Activated CD4-positive, alpha-beta T cell treated with anti-CD3 and anti-CD28 coated beads for 36 hours (primary cell): ENCODE measurements at regions not wholly inside any gene's neighbourhood (a gene's known extent, or its start where the extent isn't known, plus 50 kb on each side); places are given as distances from the start of the nearest gene placed in this dataset.

ENCODE experiments used
- ATAC-seq: fragments of 200-7000 bp; cut with Tn5 transposase; one replicate; pipeline ENCODE4 v1.10.0; 2021; ENCODE audit warnings: mild to moderate bottlenecking, moderate library complexity
- CTCF ChIA-PET: fragments of 350-600 bp; sonication (Branson Sonifier 250); formaldehyde crosslinking; loops from one replicate; lab custom pipeline; 2021; ENCODE audit warnings: antibody characterized with exemption; lab: Charles Lee
- POLR2A ChIA-PET: fragments of 350-600 bp; sonication (Branson Sonifier 250); formaldehyde crosslinking; loops from one replicate; lab custom pipeline; 2021; ENCODE audit warnings: antibody characterized with exemption, inconsistent platforms; lab: Charles Lee
- DNase-seq: peaks from one replicate; pipeline ENCODE4 v3.0.0-alpha.2; 2020
- H3K27ac Mint-ChIP-seq: one replicate; pipeline ENCODE4 v1.8.0; 2021; ENCODE audit warnings: mixed read lengths
- H3K27me3 Mint-ChIP-seq: one replicate; pipeline ENCODE4 v1.8.0; 2021; ENCODE audit warnings: mixed read lengths
- H3K36me3 Mint-ChIP-seq: one replicate; pipeline ENCODE4 v1.8.0; 2021; ENCODE audit warnings: low read depth, mixed read lengths
- H3K4me1 Mint-ChIP-seq: one replicate; pipeline ENCODE4 v1.8.0; 2021; ENCODE audit warnings: mixed read lengths
- H3K4me3 Mint-ChIP-seq: one replicate; pipeline ENCODE4 v1.8.0; 2021; ENCODE audit warnings: mild to moderate bottlenecking, moderate library complexity, mixed read lengths
- H3K9me3 Mint-ChIP-seq: one replicate; pipeline ENCODE4 v1.8.0; 2021; ENCODE audit warnings: low read depth, mixed read lengths
- intact Hi-C, 2 experiments: fragments of 100-400 bp; cut with DNase I in 1 of 2; cut with micrococcal nuclease in 1 of 2; formaldehyde crosslinking; loops; one replicate each; pipeline versions ENCODE4 v1.14.2 to v1.15.1; 2022 to 2024; cut with DNase I, micrococcal nuclease

- no peak for ATAC-seq
- H3K27me3 Mint-ChIP-seq: peaks cover 4% of the 10 kb centered on the region
- ChIA-PET CTCF (no interaction called here), POLR2A (no interaction called here)
- H3K27ac Mint-ChIP-seq: no peak overlapping the region
- no peaks in the 10 kb centered on the region for H3K9me3 Mint-ChIP-seq
- intact Hi-C loops: no loop called here
- no peaks in the 10 kb centered on the region for H3K36me3 Mint-ChIP-seq
- H3K4me1 Mint-ChIP-seq: no peaks in the 10 kb centered on the region
- H3K4me3 Mint-ChIP-seq: no peak overlapping the region
- no peak for DNase-seq
These were observed 126.1 kb downstream of the FGF9 start for GRCh38 chr13:21796775-21797514.

- Mint-ChIP-seq H3K36me3 (no peaks in the 10 kb centered on the region), H3K4me1 (no peaks in the 10 kb centered on the region), H3K4me3 (no peak overlapping the region), H3K27me3 (peaks cover under 1% of the 10 kb centered on the region), H3K27ac (no peak overlapping the region), H3K9me3 (no peaks in the 10 kb centered on the region)
- CTCF ChIA-PET: no interaction called here
- DNase-seq (no peak), ATAC-seq (no peak)
- intact Hi-C loops: no loop called here
- POLR2A ChIA-PET: no interaction called here
These were observed 126.9 kb downstream of the FGF9 start for GRCh38 chr13:21797736-21798135.

- DNase-seq (no peak), ATAC-seq (no peak)
- intact Hi-C loops: no loop called here
- no peaks in the 10 kb centered on the region for H3K27me3 Mint-ChIP-seq
- ChIA-PET POLR2A (no interaction called here), CTCF (no interaction called here)
- H3K27ac Mint-ChIP-seq: no peak overlapping the region
- no peaks in the 10 kb centered on the region for H3K36me3 Mint-ChIP-seq
- H3K4me3 Mint-ChIP-seq: no peak overlapping the region
- H3K9me3 Mint-ChIP-seq: no peaks in the 10 kb centered on the region
- H3K4me1 Mint-ChIP-seq: no peaks in the 10 kb centered on the region
These were observed 127.3 kb downstream of the FGF9 start for GRCh38 chr13:21798181-21798580.

- H3K4me3 Mint-ChIP-seq: no peak overlapping the region
These were observed 128.8 kb downstream of the FGF9 start for GRCh38 chr13:21799671-21800070.

GRCh38 chr13:21800837-21801616 lies 130.2 kb downstream of the FGF9 start:
- DNase-seq: no peak
- Mint-ChIP-seq H3K4me3 (no peak overlapping the region), H3K9me3 (no peaks in the 10 kb centered on the region), H3K4me1 (no peaks in the 10 kb centered on the region), H3K27me3 (peaks cover 2% of the 10 kb centered on the region), H3K27ac (no peak overlapping the region), H3K36me3 (no peaks in the 10 kb centered on the region)
- ChIA-PET CTCF (interaction anchor here (0.6 to 0.7 kb wide), 2 partner anchors 136 to 197 kb away, joined by 3 to 4 read pairs; partner anchors contain the start of gene MICU2), POLR2A (no interaction called here)
- ATAC-seq: no peak
- intact Hi-C loops: no loop called here

More at GRCh38 chr13:21799671-21800070, 128.8 kb downstream of the FGF9 start:
- H3K9me3 Mint-ChIP-seq: no peaks in the 10 kb centered on the region
- H3K27ac Mint-ChIP-seq: no peak overlapping the region
- ATAC-seq (no peak), DNase-seq (no peak)
- intact Hi-C loops: no loop called here
- POLR2A ChIA-PET: no interaction called here
- H3K27me3 Mint-ChIP-seq: peaks cover 2% of the 10 kb centered on the region
- no peaks in the 10 kb centered on the region for H3K36me3 Mint-ChIP-seq
- CTCF ChIA-PET: no interaction called here
- no peaks in the 10 kb centered on the region for H3K4me1 Mint-ChIP-seq

GRCh38 chr13:21805733-21806132 lies 134.9 kb downstream of the FGF9 start:
- DNase-seq (no peak), ATAC-seq (no peak)
- Mint-ChIP-seq H3K27ac (no peak overlapping the region), H3K9me3 (no peaks in the 10 kb centered on the region), H3K27me3 (peaks cover 11% of the 10 kb centered on the region), H3K36me3 (no peaks in the 10 kb centered on the region), H3K4me1 (no peaks in the 10 kb centered on the region), H3K4me3 (no peak overlapping the region)
- intact Hi-C loops: no loop called here
- POLR2A ChIA-PET: no interaction called here
- CTCF ChIA-PET: no interaction called here

GRCh38 chr13:21812192-21812626 lies 141.3 kb downstream of the FGF9 start:
- ChIA-PET POLR2A (no interaction called here), CTCF (no interaction called here)
- H3K4me1 Mint-ChIP-seq: no peaks in the 10 kb centered on the region

GRCh38 chr13:21813110-21813509 lies 142.2 kb downstream of the FGF9 start:
- no peak for ATAC-seq
- Mint-ChIP-seq H3K27ac (no peak overlapping the region), H3K36me3 (no peaks in the 10 kb centered on the region), H3K4me3 (no peak overlapping the region), H3K4me1 (no peaks in the 10 kb centered on the region), H3K9me3 (no peaks in the 10 kb centered on the region), H3K27me3 (peaks cover 12% of the 10 kb centered on the region)
- intact Hi-C loops: no loop called here
- no peak for DNase-seq
- ChIA-PET POLR2A (no interaction called here), CTCF (no interaction called here)

More at GRCh38 chr13:21812192-21812626, 141.3 kb downstream of the FGF9 start:
- ATAC-seq (no peak), DNase-seq (no peak)
- no peak overlapping the region for H3K27ac Mint-ChIP-seq
- H3K36me3 Mint-ChIP-seq: no peaks in the 10 kb centered on the region
- H3K4me3 Mint-ChIP-seq: no peak overlapping the region
- intact Hi-C loops: no loop called here
- no peaks in the 10 kb centered on the region for H3K9me3 Mint-ChIP-seq
- peaks cover 15% of the 10 kb centered on the region for H3K27me3 Mint-ChIP-seq

- CTCF ChIA-PET: no interaction called here
- Mint-ChIP-seq H3K4me3 (no peak overlapping the region), H3K27ac (no peak overlapping the region), H3K27me3 (peaks cover 12% of the 10 kb centered on the region), H3K4me1 (no peaks in the 10 kb centered on the region), H3K36me3 (no peaks in the 10 kb centered on the region), H3K9me3 (no peaks in the 10 kb centered on the region)
- DNase-seq (no peak), ATAC-seq (no peak)
- intact Hi-C loops: no loop called here
- POLR2A ChIA-PET: no interaction called here
These were observed 143.0 kb downstream of the FGF9 start for GRCh38 chr13:21813844-21814243.

- POLR2A ChIA-PET: no interaction called here
- peaks cover 11% of the 10 kb centered on the region for H3K27me3 Mint-ChIP-seq
- no peaks in the 10 kb centered on the region for H3K36me3 Mint-ChIP-seq
- intact Hi-C loops: no loop called here
- DNase-seq (no peak), ATAC-seq (no peak)
- no peak overlapping the region for H3K27ac Mint-ChIP-seq
- no peaks in the 10 kb centered on the region for H3K4me1 Mint-ChIP-seq
- no peak overlapping the region for H3K4me3 Mint-ChIP-seq
- CTCF ChIA-PET: no interaction called here
- no peaks in the 10 kb centered on the region for H3K9me3 Mint-ChIP-seq
These were observed 143.7 kb downstream of the FGF9 start for GRCh38 chr13:21814604-21815003.

- Mint-ChIP-seq H3K9me3 (no peaks in the 10 kb centered on the region), H3K36me3 (no peaks in the 10 kb centered on the region), H3K4me1 (no peaks in the 10 kb centered on the region), H3K27ac (no peak overlapping the region), H3K27me3 (peaks cover 2% of the 10 kb centered on the region), H3K4me3 (no peak overlapping the region)
- intact Hi-C loops: no loop called here
- CTCF ChIA-PET: no interaction called here
- POLR2A ChIA-PET: no interaction called here
- DNase-seq (no peak), ATAC-seq (no peak)
These were observed 147.0 kb downstream of the FGF9 start for GRCh38 chr13:21817878-21818277.

- no peaks in the 10 kb centered on the region for H3K36me3 Mint-ChIP-seq
- ATAC-seq (no peak), DNase-seq (no peak)
- intact Hi-C loops: no loop called here
- H3K4me1 Mint-ChIP-seq: no peaks in the 10 kb centered on the region
- no peaks in the 10 kb centered on the region for H3K27me3 Mint-ChIP-seq
- ChIA-PET CTCF (no interaction called here), POLR2A (no interaction called here)
- H3K4me3 Mint-ChIP-seq: no peak overlapping the region
- no peak overlapping the region for H3K27ac Mint-ChIP-seq
- no peaks in the 10 kb centered on the region for H3K9me3 Mint-ChIP-seq
These were observed 151.2 kb downstream of the FGF9 start for GRCh38 chr13:21822029-21822428.
